GM21381 (cell line): ENCODE measurements at regions not wholly inside any gene's neighbourhood (a gene's known extent, or its start where the extent isn't known, plus 50 kb on each side); places are given as distances from the start of the nearest gene placed in this dataset.

ENCODE experiments used
- ATAC-seq: cut with Tn5 transposase; IDR thresholded peaks from one replicate; pipeline ENCODE4 v1.9.1; 2021; ENCODE audit warnings: mild to moderate bottlenecking, moderate library complexity; ENCODE audit not compliant: unreplicated experiment

DNA sequence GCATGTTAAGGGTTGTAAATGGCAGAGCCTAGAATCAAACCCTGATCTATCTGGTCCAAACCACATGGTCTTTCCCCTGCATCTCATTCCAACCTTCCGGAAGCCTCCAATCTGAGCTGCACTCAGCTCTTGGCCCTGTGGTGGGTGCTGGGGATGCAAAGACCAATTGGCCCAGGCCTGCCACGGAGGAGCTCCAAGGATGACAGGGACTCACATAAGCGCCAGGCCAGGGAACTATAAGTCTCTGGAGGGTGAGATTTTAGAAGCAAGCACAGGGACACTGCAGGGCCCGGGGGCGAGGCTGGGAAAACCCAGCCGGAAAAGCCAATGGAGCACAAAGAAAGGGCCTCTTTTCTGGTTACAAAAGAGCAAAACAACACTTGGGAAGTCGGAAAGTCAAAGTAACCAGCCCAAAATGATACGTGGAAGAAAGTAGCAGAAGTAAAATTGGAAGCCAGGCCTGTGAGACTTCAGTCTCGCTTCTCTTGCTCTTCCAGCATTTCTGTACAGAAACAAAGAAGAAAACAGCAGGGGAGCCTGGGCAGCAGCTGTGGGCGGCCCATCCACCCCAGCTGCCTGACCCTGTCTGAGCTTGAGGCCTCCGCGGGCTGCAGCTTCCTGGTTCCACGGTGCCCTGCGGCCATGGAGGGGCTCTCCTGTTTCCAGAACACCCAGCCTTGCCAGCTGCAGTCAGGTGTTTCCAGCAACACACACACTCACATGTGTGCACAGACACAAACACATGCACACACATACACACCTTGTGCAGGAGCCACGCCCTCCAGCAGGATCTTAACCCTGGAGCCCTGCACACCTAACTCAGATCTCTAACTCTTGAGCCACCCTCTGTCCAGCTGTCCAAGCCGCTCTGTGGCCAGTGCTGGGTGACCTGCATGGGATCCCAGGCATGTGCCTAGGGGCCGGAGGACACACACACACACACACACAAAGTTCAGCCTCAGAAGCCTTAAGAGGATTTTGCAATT lies 178.2 kb downstream of the BCL11B start:
- ATAC-seq = no peak

DNA sequence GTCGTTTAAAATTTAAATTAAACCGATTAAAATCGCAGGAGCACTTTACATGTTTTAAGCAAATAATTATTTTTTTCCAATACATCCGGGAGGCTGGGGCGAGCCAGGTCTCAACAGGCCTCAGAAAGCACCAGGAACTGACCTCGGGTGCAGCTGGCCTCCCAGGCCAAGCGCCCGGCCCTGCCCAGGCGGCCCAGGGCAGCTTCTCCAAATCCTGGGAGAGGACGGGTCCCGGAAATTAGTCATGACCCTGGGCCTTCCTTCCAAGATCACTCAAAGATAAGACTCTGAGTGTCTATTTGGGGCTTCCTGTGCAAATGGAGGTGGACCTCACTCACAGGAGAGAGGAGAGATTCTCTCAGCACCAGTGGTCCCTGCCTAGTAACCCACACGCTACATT lies 177.1 kb downstream of the BCL11B start:
- no peak for ATAC-seq

DNA sequence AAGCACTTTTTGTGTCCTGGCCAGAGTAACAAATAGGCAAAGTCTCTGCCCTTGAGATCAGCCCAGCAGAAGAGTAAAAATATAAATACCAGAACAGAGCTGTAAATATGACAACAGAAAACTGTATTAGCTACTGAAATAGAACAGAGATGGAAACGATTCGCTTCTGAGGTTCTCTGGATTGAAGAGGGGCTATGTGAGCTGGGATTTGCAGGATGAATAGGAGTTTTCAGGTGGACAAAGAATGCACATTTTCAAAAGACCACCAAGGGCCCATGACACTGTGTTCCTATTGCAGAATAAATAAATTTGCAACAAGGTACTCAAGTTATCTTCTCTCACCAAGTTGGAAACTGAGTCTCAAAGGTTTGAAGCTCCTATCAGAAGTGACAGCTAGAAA lies 176.6 kb downstream of the BCL11B start:
- ATAC-seq = no peak

DNA sequence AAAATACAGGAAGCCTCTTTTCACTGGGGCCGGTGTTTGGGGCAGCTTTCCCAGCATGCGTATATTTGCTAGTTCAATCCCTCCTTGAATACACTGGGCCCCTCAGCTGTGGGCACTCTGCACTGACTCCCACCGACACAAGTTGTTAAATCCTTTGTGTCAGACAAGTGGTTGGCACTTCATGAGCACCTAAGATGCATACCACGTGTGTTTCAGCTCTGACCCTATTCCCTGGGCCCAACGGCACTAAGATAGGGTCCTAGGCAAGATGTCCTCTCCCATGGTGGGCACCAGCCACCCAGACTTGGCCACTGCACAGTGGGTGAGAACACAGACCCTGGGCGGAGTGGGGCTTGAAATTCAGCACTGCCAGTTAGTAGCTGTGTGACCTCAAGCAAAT lies 173.8 kb downstream of the BCL11B start:
- ATAC-seq = no peak

DNA sequence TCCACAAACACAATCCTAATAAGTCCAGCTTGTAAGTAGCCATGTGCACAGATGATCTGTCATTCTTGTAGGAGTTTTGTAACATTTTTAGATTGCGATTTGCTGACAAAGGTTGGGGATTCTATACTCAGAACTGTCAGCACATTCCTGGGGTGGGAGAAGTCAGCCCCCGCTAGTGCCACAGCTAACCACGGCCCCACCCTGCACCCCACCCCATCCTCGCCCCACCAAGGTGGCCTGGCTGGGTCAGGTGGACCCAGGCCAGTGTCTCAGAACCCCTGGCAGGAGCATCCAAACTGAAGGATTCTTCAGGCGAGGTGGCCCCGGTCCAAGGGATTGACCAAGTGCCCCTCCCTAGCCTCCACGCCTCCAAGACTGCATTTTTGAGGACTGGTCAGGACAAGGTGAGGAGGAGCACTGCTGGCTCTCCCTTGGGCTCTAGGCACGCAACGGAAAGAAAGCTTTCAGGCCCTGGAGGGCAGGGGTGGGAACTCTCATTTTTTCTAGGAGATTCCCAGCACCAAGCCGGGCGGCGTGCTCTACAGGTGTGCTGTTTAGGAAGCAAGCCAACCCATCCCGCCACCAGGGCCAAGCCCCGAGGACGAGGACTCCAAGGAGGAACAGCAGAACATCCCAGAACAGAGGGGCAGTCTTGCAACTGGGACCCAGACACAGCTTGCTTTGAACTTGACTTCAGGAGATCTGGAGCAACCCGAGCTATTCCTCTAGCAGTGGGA lies 172.8 kb downstream of the BCL11B start:
- no peak for ATAC-seq

DNA sequence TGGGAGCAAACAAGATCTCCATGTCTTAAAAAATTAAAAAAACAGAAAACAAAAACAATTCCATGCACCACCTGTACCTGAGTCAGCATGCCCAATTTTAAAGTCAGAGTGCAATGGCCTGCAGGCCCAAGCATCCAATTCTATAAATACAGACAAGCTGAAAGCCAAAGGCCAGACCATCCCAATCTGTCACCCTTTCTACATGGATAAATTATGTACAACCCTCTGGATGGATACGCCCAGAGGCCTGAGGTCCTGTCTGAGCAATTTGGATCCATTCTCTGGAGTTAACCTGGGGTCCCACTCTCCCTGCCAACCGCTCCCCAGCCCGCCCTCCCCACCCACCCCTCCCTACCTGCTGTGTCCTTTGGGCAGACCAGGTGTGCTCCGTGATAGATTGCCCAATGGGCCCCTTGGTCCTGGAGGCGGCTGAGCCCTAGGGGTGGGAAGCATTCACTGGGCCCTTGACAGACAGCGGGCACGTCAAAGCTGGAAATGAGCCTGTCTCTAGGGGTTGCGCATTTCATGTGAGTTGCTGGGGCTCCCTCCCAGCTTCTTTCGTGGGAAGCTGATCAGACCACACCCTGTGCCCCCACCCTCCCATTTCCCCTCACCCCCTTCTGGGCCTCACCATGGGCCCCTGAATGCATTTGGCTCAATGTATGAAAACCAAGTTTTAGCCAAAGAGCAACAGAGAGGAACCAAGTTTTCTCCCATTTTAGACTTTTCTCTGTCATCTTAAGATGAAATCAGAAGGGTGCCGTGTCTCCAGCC lies 171.3 kb downstream of the BCL11B start:
- no peak for ATAC-seq

DNA sequence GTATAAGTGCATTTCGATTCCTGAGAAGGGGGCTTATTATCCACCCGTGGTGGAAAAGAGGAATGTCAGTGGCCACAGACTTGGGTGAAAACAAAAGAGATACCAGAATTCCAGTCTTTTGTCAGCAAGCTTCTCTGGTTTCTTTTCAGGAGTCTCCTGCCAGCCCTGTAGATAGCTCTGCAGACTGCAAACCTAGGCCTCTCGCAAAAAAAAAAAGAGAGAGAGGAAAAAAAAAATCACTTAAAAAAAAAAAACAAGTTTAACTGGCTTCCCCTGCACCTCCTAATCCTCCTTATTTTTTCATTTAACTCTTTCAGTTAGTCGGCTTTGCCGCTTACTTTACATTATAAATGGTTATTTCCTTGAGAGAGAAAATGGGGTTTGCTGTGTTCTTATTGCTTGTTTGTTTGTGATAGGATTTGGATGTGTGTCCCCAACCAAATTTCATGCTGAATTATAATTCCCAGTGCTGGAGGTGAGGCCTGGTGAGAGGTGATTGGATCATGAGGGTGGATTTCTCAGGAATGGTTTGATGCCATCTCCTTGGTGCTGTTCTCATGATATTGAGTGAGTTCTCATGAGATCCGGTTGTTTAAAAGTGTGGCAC lies 170.0 kb downstream of the BCL11B start:
- no peak for ATAC-seq

DNA sequence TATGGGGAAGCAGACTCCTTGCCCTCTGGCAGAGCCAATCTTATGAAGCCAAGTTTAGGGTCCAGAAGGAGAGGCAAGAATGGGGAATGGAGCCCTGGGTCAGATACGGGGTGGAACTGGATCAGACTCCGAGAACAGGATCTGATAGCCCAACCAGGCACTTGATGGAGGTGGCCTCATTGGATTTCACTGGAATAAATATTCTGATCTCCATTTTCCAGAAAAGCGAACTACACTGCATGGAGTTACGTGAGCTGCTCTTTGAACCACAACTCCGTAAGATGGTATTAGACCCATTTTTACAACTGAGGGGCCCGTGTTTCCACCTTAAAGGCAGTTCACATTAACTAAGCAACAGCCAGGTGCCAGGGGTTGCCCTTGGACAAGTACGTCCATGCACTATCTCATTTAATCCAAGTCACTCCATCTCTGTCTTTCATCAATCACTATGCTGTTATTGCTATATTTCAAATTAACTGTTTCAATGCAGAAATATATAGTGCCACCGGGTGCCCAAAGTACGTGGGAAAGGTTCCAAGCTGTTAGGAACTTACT lies 155.2 kb downstream of the BCL11B start:
- ATAC-seq = no peak

DNA sequence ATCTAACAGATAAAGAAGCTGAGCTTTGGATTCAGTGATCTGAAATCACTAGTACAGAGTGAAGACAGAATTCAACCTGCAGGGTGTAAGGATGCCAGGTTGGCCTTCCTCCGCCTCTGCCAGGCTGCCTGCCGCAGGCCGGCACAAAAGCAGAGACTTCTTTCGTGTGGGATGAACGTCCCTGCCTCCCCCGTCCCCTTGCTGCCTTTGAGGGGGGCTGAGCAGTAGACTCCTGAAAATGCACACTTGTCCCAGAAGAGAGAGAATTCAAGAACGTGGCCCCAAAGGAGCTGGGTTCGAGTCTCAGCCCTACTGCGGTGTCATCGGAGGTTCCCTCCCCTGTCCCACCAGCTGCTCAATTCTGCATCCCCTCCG lies 154.3 kb downstream of the BCL11B start:
- no peak for ATAC-seq

DNA sequence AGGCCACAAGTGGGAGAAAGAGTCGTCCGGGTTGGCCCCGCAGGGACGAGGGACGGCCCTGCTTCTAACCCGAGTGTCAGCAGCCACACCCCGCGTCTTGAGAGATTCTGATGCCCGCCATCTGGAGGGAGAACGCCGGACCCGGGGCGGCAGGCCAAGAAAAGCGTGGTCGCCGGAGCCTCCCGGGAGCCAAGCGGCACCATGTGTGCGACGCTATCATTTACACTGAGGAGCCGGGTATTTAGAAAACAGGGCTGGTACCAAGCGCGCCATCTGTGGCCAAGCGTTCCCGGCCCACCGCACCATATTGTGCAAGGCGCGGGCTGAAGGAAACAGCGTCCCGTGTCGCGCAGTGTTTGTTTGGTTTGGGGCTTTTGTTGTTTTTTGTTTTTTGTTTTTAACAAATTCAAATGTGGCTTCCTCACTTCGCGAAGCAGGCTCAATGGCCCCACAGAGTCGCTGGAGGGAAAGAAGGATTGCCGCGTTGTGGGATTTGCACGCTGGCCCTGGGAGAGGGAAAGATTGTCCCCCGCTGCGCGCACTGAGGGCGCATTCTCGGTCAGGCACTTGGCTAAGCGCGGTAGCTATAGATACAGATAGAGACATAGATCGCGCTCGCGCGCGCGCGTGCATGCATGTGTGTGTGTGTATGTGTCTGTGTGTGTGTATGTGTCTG lies 153.8 kb downstream of the BCL11B start:
- no peak for ATAC-seq

DNA sequence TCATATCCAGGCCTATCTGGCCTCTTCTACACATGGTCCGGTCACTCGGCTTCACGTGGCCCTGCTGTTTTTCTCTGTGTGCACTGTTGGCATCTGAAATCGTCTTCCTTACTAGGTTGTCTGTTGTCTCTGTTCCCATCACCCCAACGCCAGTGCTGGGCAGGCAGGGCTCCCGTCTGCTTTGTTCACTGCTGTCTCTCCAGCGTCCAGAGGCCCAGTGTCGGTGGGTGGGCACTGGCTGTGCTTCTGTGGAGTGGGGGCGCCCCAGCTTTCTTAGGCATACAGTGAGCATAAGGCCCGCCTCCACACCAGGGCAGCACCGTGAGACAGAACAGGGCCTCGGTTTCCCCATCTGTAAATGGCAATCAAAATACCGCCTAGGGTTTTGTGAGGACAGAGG lies 153.1 kb downstream of the BCL11B start:
- no peak for ATAC-seq
